AG04450 (cell line): ENCODE measurements at regions not wholly inside any gene's neighbourhood (a gene's known extent, or its start where the extent isn't known, plus 50 kb on each side); places are given as distances from the start of the nearest gene placed in this dataset.

Experiments
- CTCF ChIA-PET: fragments of 300-600, 350-600 bp; formaldehyde crosslinking; extraction: SDS; loops from one replicate; lab custom pipeline; 2022; ENCODE audit warnings: antibody characterized with exemption, inconsistent platforms; lab: Charles Lee
- POLR2A ChIA-PET: fragments of 350-600 bp; formaldehyde crosslinking; extraction: SDS; loops from one replicate; lab custom pipeline; 2021; ENCODE audit warnings: antibody characterized with exemption, inconsistent platforms; lab: Yijun Ruan, JAX
- DNase-seq: peaks from one replicate; pipeline ENCODE4 v3.0.0-alpha.2; 2011; ENCODE audit warnings: low read depth, low spot score
- H3K27ac ChIP-seq: one replicate; pipeline ENCODE4 v1.5.1; 2012; ENCODE audit warnings: low read depth, low read length, control low read depth
- H3K27me3 ChIP-seq: one replicate; pipeline ENCODE4 v1.6.0; 2012; ENCODE audit warnings: low read length; ENCODE audit not compliant: control insufficient read depth, insufficient read depth
- H3K4me3 ChIP-seq: 2 replicates; pipeline ENCODE4 v1.5.1; 2011; ENCODE audit warnings: mild to moderate bottlenecking, low read depth, low read length, control low read depth
- H3K9me3 ChIP-seq: 2 replicates; pipeline ENCODE4 v1.5.1; 2012; ENCODE audit warnings: low read length; ENCODE audit not compliant: control insufficient read depth, insufficient read depth
- TF ChIP-seq, protein P1 (sequence below): IDR thresholded peaks from 2 replicates; pipeline ENCODE4 v1.5.1; 2011; ENCODE audit warnings: low read depth, low read length, control low read depth, inconsistent platforms

DNA sequence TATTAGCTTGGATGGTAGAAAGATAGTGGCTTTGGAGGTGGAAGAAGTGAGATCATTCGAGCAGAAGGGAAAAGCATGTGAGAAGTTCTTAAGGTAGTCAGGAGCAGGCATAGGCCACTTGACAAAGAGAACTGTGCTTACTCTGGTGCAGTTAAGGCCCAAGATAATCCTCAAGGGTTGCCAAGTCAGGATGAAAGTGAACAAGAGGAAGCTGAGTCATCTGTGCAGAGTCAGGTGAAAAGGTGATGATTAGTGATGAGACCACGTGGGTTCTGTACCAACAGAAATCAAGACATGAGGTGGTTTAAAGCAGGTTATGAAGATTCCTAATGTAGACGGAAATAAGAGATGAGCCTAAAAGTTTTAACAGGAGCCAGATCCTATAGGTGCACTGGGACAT lies 369.8 kb downstream of the DTHD1 start:
- Histone ChIP-seq H3K27me3 (no peaks in the 10 kb centered on the region), H3K27ac (no peak overlapping the region), H3K9me3 (peaks cover 5% of the 10 kb centered on the region), H3K4me3 (no peak overlapping the region)
- POLR2A ChIA-PET: no interaction called here
- DNase-seq: no peak
- CTCF ChIA-PET: no interaction called here
- TF ChIP-seq, protein P1, sequence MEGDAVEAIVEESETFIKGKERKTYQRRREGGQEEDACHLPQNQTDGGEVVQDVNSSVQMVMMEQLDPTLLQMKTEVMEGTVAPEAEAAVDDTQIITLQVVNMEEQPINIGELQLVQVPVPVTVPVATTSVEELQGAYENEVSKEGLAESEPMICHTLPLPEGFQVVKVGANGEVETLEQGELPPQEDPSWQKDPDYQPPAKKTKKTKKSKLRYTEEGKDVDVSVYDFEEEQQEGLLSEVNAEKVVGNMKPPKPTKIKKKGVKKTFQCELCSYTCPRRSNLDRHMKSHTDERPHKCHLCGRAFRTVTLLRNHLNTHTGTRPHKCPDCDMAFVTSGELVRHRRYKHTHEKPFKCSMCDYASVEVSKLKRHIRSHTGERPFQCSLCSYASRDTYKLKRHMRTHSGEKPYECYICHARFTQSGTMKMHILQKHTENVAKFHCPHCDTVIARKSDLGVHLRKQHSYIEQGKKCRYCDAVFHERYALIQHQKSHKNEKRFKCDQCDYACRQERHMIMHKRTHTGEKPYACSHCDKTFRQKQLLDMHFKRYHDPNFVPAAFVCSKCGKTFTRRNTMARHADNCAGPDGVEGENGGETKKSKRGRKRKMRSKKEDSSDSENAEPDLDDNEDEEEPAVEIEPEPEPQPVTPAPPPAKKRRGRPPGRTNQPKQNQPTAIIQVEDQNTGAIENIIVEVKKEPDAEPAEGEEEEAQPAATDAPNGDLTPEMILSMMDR: no peak

DNA sequence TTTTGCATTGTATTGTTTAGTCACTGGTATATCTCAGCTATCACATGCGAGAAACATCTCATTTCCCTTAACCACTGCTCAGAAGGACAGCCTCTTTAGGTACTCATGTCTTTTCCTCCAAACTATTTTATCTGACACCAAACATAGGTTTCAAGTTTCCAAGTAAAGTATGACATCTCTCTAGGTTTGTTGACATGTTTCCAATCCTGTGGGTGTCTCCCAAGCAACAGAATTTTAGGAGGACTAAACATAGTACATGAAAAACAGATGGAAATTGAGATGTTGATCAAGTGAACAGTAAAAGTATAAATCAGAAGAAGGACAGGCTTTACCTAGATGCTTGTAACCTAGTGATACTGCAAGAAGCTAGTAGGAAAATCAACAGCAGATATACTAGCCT lies 371.4 kb downstream of the DTHD1 start:
- CTCF ChIA-PET: no interaction called here
- POLR2A ChIA-PET: no interaction called here

GRCh38 chr4:36665985-36666527 lies 384.6 kb downstream of the DTHD1 start:
- CTCF ChIA-PET: no interaction called here
- POLR2A ChIA-PET: no interaction called here
- H3K27me3 ChIP-seq: no peaks in the 10 kb centered on the region

More for the DNA sequence above, 371.4 kb downstream of the DTHD1 start:
- TF ChIP-seq, protein P1: no peak
- DNase-seq: no peak
- peaks cover 6% of the 10 kb centered on the region for H3K9me3 ChIP-seq
- H3K27ac ChIP-seq: no peak overlapping the region
- no peak overlapping the region for H3K4me3 ChIP-seq
- H3K27me3 ChIP-seq: no peaks in the 10 kb centered on the region

GRCh38 chr4:36675436-36675835 lies 394.0 kb downstream of the DTHD1 start:
- CTCF ChIA-PET: no interaction called here
- peaks cover 26% of the 10 kb centered on the region for H3K9me3 ChIP-seq
- no peaks in the 10 kb centered on the region for H3K27me3 ChIP-seq
- POLR2A ChIA-PET: no interaction called here
- no peak for DNase-seq
- TF ChIP-seq, protein P1: no peak
- H3K27ac ChIP-seq: no peak overlapping the region
- H3K4me3 ChIP-seq: no peak overlapping the region

More at GRCh38 chr4:36665985-36666527, 384.6 kb downstream of the DTHD1 start:
- no peak overlapping the region for H3K27ac ChIP-seq
- DNase-seq: no peak
- no peak overlapping the region for H3K4me3 ChIP-seq
- H3K9me3 ChIP-seq: peaks cover 8% of the 10 kb centered on the region
- TF ChIP-seq, protein P1: no peak

DNA sequence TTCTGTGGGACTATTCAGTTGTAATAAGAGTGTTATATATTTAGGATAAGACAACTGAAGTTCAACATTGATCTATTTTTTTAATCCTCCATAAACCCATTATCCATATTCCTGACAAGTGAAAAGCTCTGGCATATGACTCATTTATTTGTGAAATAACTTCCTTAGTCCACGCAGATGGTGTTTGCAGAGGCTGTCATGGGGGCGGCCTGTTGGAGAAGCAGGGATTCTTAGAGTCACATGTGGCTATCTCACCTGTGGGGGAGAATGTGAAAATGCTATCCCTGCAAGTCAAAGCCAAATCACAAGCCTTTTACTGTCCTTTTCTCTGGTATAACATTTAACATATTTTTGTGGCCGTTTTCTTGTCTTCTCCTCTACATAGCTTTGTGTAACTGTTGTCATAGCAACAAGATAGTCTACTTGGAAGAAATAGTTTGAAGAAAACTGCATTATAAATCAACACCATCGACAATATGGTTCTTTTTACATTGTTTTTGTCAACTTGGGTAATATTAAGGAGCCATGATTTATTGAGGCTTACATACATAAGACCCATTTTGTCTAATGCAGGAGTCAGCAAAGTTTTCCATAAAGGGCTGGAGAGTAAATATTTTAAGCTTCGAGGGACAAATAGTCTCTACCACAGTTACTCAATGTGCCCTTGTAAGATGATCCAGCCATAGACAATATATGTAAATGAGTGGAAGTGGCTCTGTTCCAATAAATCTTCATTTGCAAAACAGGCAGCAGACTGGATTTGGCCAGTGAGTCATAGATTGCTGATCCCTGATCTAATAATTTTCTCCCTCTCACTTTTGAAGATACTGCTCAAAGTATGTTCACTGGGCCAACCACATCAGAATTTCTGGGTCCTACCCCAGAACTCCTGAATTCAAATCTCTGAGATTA lies 395.0 kb downstream of the DTHD1 start:
- ChIA-PET CTCF (no interaction called here), POLR2A (no interaction called here)
- H3K4me3 ChIP-seq: no peak overlapping the region
- H3K9me3 ChIP-seq: peaks cover 21% of the 10 kb centered on the region
- H3K27me3 ChIP-seq: no peaks in the 10 kb centered on the region
- H3K27ac ChIP-seq: no peak overlapping the region
- TF ChIP-seq, protein P1: no peak
- DNase-seq: no peak
